Liver (tissue), 3 donors: ENCODE measurements at regions not wholly inside any gene's neighbourhood (a gene's known extent, or its start where the extent isn't known, plus 50 kb on each side); places are given as distances from the start of the nearest gene placed in this dataset.

Experiments
- EGR1 ChIP-seq, 2 donors: IDR thresholded peaks; 2 replicates each; pipeline ENCODE4 v1.6.1; 2016 to 2018; ENCODE audit warnings: antibody characterized with exemption in 2 of 2, low read depth in 2 of 2
- GABPA ChIP-seq, 2 donors: IDR thresholded peaks in 1 of 2; conservative IDR thresholded peaks in 1 of 2; 2 replicates each; pipeline ENCODE4 v1.6.1; 2016; ENCODE audit warnings: antibody characterized with exemption in 2 of 2, mild to moderate bottlenecking in 1 of 2, moderate library complexity in 1 of 2
- JUND ChIP-seq, 2 donors: IDR thresholded peaks; 2 replicates each; pipeline ENCODE4 v1.6.1; 2016; ENCODE audit warnings: antibody characterized with exemption in 2 of 2
- NR2F2 ChIP-seq: IDR thresholded peaks from 2 replicates; pipeline ENCODE4 v1.6.1; 2016; ENCODE audit warnings: antibody characterized with exemption
- RAD21 ChIP-seq, 2 donors: IDR thresholded peaks; 2 replicates each; pipeline ENCODE4 v1.6.1; 2016; ENCODE audit warnings: antibody characterized with exemption in 2 of 2, mild to moderate bottlenecking in 2 of 2
- RXRA ChIP-seq, 2 donors: IDR thresholded peaks; 2 replicates each; pipeline ENCODE4 v1.6.1; 2017 to 2018; ENCODE audit warnings: antibody characterized with exemption in 2 of 2, mild to moderate bottlenecking in 1 of 2
- SP1 ChIP-seq: IDR thresholded peaks from 2 replicates; pipeline ENCODE4 v1.6.1; 2018; ENCODE audit warnings: antibody characterized with exemption, mild to moderate bottlenecking
- TAF1 ChIP-seq: conservative IDR thresholded peaks from 2 replicates; pipeline ENCODE4 v1.6.1; 2016; ENCODE audit warnings: antibody characterized with exemption, mild to moderate bottlenecking
- YY1 ChIP-seq: IDR thresholded peaks from 2 replicates; pipeline ENCODE4 v1.6.1; 2016; ENCODE audit warnings: antibody characterized with exemption, mild to moderate bottlenecking
- TF ChIP-seq, protein P1 (sequence below): fragments of 150-350 bp; IDR thresholded peaks from 2 replicates; pipeline ENCODE4 v1.5.1; 2017; ENCODE audit warnings: improper control_type of control experiment, low read depth, low read length; ENCODE audit not compliant: missing input control
- TF ChIP-seq, protein P2 (sequence below): IDR thresholded peaks from 2 replicates; pipeline ENCODE4 v1.6.1; 2016; ENCODE audit warnings: antibody characterized with exemption
- TF ChIP-seq, protein P3 (sequence below): IDR thresholded peaks from 2 replicates; pipeline ENCODE4 v1.6.1; 2016; ENCODE audit warnings: antibody characterized with exemption, mild to moderate bottlenecking
- TF ChIP-seq, protein P4 (sequence below): IDR thresholded peaks from 2 replicates; pipeline ENCODE4 v1.6.1; 2016; ENCODE audit warnings: antibody characterized with exemption
- TF ChIP-seq, protein P5 (sequence below): IDR thresholded peaks from 2 replicates; pipeline ENCODE4 v1.6.1; 2016; ENCODE audit warnings: antibody characterized with exemption
- donor health status: healthy.
- donor health status: healthy.

DNA sequence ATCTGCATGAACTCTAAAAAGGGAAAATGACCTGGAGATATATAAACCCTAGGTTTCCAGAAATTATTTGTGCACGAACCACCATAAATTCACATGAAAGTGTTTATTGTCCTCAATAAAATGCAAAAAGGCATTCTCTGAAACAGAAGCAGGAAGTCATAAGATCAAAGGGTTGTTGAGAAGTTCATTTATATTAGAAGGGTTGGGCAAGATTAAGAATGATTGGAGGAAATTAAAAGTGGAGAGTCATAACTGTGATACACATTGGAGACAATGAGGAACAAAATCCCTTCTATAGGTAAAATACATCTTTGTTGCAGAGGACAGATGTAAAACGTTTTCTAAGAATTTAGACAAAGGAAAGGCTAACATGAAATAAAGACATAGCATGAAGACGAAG is 476.8 kb downstream of the CBLN4 start:
- TF ChIP-seq, protein P1, sequence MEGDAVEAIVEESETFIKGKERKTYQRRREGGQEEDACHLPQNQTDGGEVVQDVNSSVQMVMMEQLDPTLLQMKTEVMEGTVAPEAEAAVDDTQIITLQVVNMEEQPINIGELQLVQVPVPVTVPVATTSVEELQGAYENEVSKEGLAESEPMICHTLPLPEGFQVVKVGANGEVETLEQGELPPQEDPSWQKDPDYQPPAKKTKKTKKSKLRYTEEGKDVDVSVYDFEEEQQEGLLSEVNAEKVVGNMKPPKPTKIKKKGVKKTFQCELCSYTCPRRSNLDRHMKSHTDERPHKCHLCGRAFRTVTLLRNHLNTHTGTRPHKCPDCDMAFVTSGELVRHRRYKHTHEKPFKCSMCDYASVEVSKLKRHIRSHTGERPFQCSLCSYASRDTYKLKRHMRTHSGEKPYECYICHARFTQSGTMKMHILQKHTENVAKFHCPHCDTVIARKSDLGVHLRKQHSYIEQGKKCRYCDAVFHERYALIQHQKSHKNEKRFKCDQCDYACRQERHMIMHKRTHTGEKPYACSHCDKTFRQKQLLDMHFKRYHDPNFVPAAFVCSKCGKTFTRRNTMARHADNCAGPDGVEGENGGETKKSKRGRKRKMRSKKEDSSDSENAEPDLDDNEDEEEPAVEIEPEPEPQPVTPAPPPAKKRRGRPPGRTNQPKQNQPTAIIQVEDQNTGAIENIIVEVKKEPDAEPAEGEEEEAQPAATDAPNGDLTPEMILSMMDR: no peak
- TF ChIP-seq TAF1 (no peak), RAD21 (IDR thresholded peaks at IDR 0.05) (no peak), GABPA (IDR thresholded peaks at IDR 0.05 in 1 of 2, conservative IDR thresholded peaks at IDR 0.05 in 1 of 2) (no peak), YY1 (no peak), JUND (IDR thresholded peaks at IDR 0.05) (no peak), RXRA (IDR thresholded peaks at IDR 0.05) (no peak), NR2F2 (no peak), SP1 (no peak), EGR1 (IDR thresholded peaks at IDR 0.05; ENCODE audit: low read depth in 2 of 2) (no peak)
- TF ChIP-seq, protein P2, sequence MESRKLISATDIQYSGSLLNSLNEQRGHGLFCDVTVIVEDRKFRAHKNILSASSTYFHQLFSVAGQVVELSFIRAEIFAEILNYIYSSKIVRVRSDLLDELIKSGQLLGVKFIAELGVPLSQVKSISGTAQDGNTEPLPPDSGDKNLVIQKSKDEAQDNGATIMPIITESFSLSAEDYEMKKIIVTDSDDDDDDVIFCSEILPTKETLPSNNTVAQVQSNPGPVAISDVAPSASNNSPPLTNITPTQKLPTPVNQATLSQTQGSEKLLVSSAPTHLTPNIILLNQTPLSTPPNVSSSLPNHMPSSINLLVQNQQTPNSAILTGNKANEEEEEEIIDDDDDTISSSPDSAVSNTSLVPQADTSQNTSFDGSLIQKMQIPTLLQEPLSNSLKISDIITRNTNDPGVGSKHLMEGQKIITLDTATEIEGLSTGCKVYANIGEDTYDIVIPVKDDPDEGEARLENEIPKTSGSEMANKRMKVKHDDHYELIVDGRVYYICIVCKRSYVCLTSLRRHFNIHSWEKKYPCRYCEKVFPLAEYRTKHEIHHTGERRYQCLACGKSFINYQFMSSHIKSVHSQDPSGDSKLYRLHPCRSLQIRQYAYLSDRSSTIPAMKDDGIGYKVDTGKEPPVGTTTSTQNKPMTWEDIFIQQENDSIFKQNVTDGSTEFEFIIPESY: no peak
- TF ChIP-seq, protein P3, sequence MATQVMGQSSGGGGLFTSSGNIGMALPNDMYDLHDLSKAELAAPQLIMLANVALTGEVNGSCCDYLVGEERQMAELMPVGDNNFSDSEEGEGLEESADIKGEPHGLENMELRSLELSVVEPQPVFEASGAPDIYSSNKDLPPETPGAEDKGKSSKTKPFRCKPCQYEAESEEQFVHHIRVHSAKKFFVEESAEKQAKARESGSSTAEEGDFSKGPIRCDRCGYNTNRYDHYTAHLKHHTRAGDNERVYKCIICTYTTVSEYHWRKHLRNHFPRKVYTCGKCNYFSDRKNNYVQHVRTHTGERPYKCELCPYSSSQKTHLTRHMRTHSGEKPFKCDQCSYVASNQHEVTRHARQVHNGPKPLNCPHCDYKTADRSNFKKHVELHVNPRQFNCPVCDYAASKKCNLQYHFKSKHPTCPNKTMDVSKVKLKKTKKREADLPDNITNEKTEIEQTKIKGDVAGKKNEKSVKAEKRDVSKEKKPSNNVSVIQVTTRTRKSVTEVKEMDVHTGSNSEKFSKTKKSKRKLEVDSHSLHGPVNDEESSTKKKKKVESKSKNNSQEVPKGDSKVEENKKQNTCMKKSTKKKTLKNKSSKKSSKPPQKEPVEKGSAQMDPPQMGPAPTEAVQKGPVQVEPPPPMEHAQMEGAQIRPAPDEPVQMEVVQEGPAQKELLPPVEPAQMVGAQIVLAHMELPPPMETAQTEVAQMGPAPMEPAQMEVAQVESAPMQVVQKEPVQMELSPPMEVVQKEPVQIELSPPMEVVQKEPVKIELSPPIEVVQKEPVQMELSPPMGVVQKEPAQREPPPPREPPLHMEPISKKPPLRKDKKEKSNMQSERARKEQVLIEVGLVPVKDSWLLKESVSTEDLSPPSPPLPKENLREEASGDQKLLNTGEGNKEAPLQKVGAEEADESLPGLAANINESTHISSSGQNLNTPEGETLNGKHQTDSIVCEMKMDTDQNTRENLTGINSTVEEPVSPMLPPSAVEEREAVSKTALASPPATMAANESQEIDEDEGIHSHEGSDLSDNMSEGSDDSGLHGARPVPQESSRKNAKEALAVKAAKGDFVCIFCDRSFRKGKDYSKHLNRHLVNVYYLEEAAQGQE: no peak
- TF ChIP-seq, protein P4, sequence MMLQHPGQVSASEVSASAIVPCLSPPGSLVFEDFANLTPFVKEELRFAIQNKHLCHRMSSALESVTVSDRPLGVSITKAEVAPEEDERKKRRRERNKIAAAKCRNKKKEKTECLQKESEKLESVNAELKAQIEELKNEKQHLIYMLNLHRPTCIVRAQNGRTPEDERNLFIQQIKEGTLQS: no peak
- TF ChIP-seq, protein P5, sequence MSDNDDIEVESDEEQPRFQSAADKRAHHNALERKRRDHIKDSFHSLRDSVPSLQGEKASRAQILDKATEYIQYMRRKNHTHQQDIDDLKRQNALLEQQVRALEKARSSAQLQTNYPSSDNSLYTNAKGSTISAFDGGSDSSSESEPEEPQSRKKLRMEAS: no peak
